WERI-Rb-1 (cell line): ENCODE measurements at regions not wholly inside any gene's neighbourhood (a gene's known extent, or its start where the extent isn't known, plus 50 kb on each side); places are given as distances from the start of the nearest gene placed in this dataset.

ENCODE experiments used
- DNase-seq: peaks from one replicate; pipeline ENCODE4 v3.0.0-alpha.2; 2020
- H3K27ac ChIP-seq: fragments of 250-450 bp; sonication (Bioruptor Pico); 2 replicates; pipeline ENCODE4 v1.5.1; 2020; ENCODE audit warnings: mild to moderate bottlenecking, moderate library complexity
- H3K27me3 ChIP-seq: fragments of 250-450 bp; sonication (Bioruptor Pico); 2 replicates; pipeline ENCODE4 v1.5.1; 2021; ENCODE audit warnings: mild to moderate bottlenecking, low read depth, moderate library complexity; ENCODE audit not compliant: insufficient read depth, severe bottlenecking
- H3K36me3 ChIP-seq: fragments of 250-450 bp; sonication (Bioruptor Pico); 2 replicates; pipeline ENCODE4 v1.5.1; 2020; ENCODE audit warnings: mild to moderate bottlenecking, moderate library complexity
- H3K4me3 ChIP-seq: 2 replicates; pipeline ENCODE4 v1.5.1; 2011; ENCODE audit warnings: low read depth, mild to moderate bottlenecking, control low read depth, low read length
- H3K9me3 ChIP-seq: fragments of 250-450 bp; sonication (Bioruptor Pico); 2 replicates; pipeline ENCODE4 v1.5.1; 2021; ENCODE audit warnings: mild to moderate bottlenecking, moderate library complexity; ENCODE audit not compliant: severe bottlenecking
- CTCF ChIP-seq: IDR thresholded peaks from 2 replicates; pipeline ENCODE4 v1.5.1; 2011; ENCODE audit warnings: low read depth, mild to moderate bottlenecking, control low read depth, inconsistent platforms, low read length

GRCh38 chr1:68953311-68953710 is 456.4 kb upstream of the DEPDC1 start:
- Histone ChIP-seq H3K9me3 (no peaks in the 10 kb centered on the region), H3K27ac (no peak overlapping the region), H3K27me3 (no peaks in the 10 kb centered on the region), H3K4me3 (no peak overlapping the region), H3K36me3 (no peaks in the 10 kb centered on the region)
- DNase-seq = no peak
- TF ChIP-seq CTCF = no peak

GRCh38 chr1:68954841-68955240 is 458.0 kb upstream of the DEPDC1 start:
- DNase-seq = no peak
- Histone ChIP-seq H3K27me3 (no peaks in the 10 kb centered on the region), H3K9me3 (no peaks in the 10 kb centered on the region), H3K4me3 (no peak overlapping the region), H3K36me3 (no peaks in the 10 kb centered on the region), H3K27ac (no peak overlapping the region)
- TF ChIP-seq CTCF = no peak

GRCh38 chr1:68955424-68955823 is 458.5 kb upstream of the DEPDC1 start:
- DNase-seq = no peak
- Histone ChIP-seq H3K9me3 (no peaks in the 10 kb centered on the region), H3K27me3 (no peaks in the 10 kb centered on the region), H3K4me3 (no peak overlapping the region), H3K36me3 (no peaks in the 10 kb centered on the region), H3K27ac (no peak overlapping the region)
- no peak for TF ChIP-seq CTCF

GRCh38 chr1:68958958-68959357 is 462.1 kb upstream of the DEPDC1 start:
- H3K9me3 ChIP-seq = no peaks in the 10 kb centered on the region
- no peaks in the 10 kb centered on the region for H3K36me3 ChIP-seq
- no peak overlapping the region for H3K27ac ChIP-seq
- H3K27me3 ChIP-seq = no peaks in the 10 kb centered on the region
- H3K4me3 ChIP-seq = no peak overlapping the region
- no peak for TF ChIP-seq CTCF
- no peak for DNase-seq

GRCh38 chr1:68959461-68960030 is 462.7 kb upstream of the DEPDC1 start:
- H3K27ac ChIP-seq = no peak overlapping the region

More at GRCh38 chr1:68959461-68960030, 462.7 kb upstream of the DEPDC1 start:
- Histone ChIP-seq H3K4me3 (no peak overlapping the region), H3K36me3 (no peaks in the 10 kb centered on the region), H3K9me3 (no peaks in the 10 kb centered on the region), H3K27me3 (no peaks in the 10 kb centered on the region)
- TF ChIP-seq CTCF = no peak
- DNase-seq = no peak
